ENCODE measurements at regions not wholly inside any gene's neighbourhood (a gene's known extent, or its start where the extent isn't known, plus 50 kb on each side); places are given as distances from the start of the nearest gene placed in this dataset.

DNA sequence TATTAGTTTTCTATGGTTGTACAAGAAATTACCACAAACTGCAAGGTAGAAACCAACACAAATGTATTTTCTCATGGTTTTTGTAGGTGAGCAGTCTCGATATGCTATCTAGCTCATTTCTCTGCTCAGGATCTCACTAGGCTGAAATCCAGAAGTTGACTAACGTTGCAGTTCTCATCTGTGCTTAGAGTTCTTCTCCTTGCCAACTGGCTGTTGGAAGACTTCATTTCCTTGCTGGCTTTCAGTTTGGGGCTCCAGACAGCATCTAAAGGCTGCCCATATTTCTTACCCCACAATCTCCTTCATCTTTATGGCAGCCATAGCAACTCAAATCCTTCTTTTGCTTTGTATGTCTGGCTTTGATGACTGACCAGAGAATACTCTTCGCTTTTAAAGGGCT lies 362.6 kb upstream of the ADGRL4 start:
- Mint-ChIP-seq H3K4me1 (no peaks in the 10 kb centered on the region), H3K27ac (ENCODE audit: unreplicated experiment) (no peak overlapping the region), H3K9me3 (peaks cover 7% of the 10 kb centered on the region), H3K36me3 (ENCODE audit: low read depth) (no peaks in the 10 kb centered on the region), H3K4me3 (no peak overlapping the region), H3K27me3 (ENCODE audit: low read depth) (no peaks in the 10 kb centered on the region)
- no peak for TF ChIP-seq CTCF (conservative IDR thresholded peaks at IDR 0.05)
- DNase-seq (ENCODE audit: low read depth, low spot score) = no peak

GRCh38 chr1:79364896-79365295 lies 358.4 kb upstream of the ADGRL4 start:
- H3K36me3 Mint-ChIP-seq (ENCODE audit: low read depth) = no peaks in the 10 kb centered on the region
- no peak overlapping the region for H3K4me3 Mint-ChIP-seq
- H3K27ac Mint-ChIP-seq (ENCODE audit: unreplicated experiment) = no peak overlapping the region
- peaks cover 4% of the 10 kb centered on the region for H3K4me1 Mint-ChIP-seq
- H3K27me3 Mint-ChIP-seq (ENCODE audit: low read depth) = no peaks in the 10 kb centered on the region
- no peak for DNase-seq (ENCODE audit: low read depth, low spot score)
- TF ChIP-seq CTCF (conservative IDR thresholded peaks at IDR 0.05) = no peak
- H3K9me3 Mint-ChIP-seq = peaks cover 9% of the 10 kb centered on the region

- DNase-seq (ENCODE audit: low read depth, low spot score) = no peak
- H3K4me1 Mint-ChIP-seq = peaks cover 4% of the 10 kb centered on the region
- TF ChIP-seq CTCF (conservative IDR thresholded peaks at IDR 0.05) = no peak
- no peaks in the 10 kb centered on the region for H3K36me3 Mint-ChIP-seq (ENCODE audit: low read depth)
- no peak overlapping the region for H3K27ac Mint-ChIP-seq (ENCODE audit: unreplicated experiment)
- H3K9me3 Mint-ChIP-seq = peaks cover 9% of the 10 kb centered on the region
- no peak overlapping the region for H3K4me3 Mint-ChIP-seq
- no peaks in the 10 kb centered on the region for H3K27me3 Mint-ChIP-seq (ENCODE audit: low read depth)
Measured at GRCh38 chr1:79363430-79363829, 356.9 kb upstream of the ADGRL4 start.

- H3K4me1 Mint-ChIP-seq = peaks cover 4% of the 10 kb centered on the region
- H3K27me3 Mint-ChIP-seq (ENCODE audit: low read depth) = no peaks in the 10 kb centered on the region
- TF ChIP-seq CTCF (conservative IDR thresholded peaks at IDR 0.05) = peak; percentile 44
Measured at GRCh38 chr1:79362470-79362869, 355.9 kb upstream of the ADGRL4 start.

DNA sequence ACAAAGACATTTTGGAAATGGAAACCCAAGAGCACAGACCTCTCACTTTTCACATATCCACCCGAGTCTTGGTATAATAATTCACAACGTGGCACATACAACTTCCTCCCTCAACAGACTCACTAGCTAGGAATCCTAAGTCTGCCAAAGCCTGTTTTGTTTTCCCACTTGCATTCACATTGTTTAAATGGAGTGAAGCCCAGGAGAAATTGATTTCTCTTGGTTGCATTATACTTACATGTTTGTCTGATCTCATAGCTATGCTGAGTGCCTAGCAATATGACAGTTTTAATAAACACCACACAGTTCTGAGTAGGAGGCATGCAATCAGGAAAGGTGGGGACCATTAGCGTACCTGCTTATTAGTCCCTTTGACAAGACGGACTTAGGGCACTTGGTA lies 348.6 kb upstream of the ADGRL4 start:
- TF ChIP-seq CTCF (conservative IDR thresholded peaks at IDR 0.05) = no peak
- no peak for DNase-seq (ENCODE audit: low read depth, low spot score)
- no peak overlapping the region for H3K27ac Mint-ChIP-seq (ENCODE audit: unreplicated experiment)
- no peaks in the 10 kb centered on the region for H3K4me1 Mint-ChIP-seq
- no peaks in the 10 kb centered on the region for H3K27me3 Mint-ChIP-seq (ENCODE audit: low read depth)
- H3K9me3 Mint-ChIP-seq = no peaks in the 10 kb centered on the region
- H3K4me3 Mint-ChIP-seq = no peak overlapping the region
- H3K36me3 Mint-ChIP-seq (ENCODE audit: low read depth) = no peaks in the 10 kb centered on the region

More at GRCh38 chr1:79362470-79362869, 355.9 kb upstream of the ADGRL4 start:
- no peak for DNase-seq (ENCODE audit: low read depth, low spot score)
- Mint-ChIP-seq H3K27ac (ENCODE audit: unreplicated experiment) (no peak overlapping the region), H3K9me3 (peaks cover 5% of the 10 kb centered on the region), H3K36me3 (ENCODE audit: low read depth) (no peaks in the 10 kb centered on the region), H3K4me3 (no peak overlapping the region)

DNA sequence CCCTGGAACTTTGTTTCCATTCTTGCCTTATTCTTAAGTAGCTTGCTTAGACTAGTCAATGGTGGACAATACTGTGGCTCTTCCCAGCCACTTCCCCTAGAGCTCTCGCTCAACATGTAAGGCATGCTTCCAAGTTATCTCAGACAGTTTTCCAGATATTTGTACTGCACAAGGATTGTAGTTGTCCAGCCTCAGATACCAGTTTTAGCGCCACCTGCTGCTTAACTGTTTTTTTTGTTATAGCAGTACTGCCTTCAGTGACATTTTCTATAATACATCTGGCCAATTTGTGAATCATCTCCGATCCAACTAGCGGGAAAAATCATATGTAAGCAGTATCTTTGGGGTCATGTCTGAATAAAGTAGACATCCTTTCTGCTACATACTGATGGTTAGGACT lies 346.7 kb upstream of the ADGRL4 start:
- Mint-ChIP-seq H3K9me3 (no peaks in the 10 kb centered on the region), H3K27me3 (ENCODE audit: low read depth) (no peaks in the 10 kb centered on the region), H3K4me3 (no peak overlapping the region), H3K36me3 (ENCODE audit: low read depth) (no peaks in the 10 kb centered on the region), H3K4me1 (no peaks in the 10 kb centered on the region), H3K27ac (ENCODE audit: unreplicated experiment) (no peak overlapping the region)
- peak; percentile 38 for DNase-seq (ENCODE audit: low read depth, low spot score)
- peak; percentile 59 for TF ChIP-seq CTCF (conservative IDR thresholded peaks at IDR 0.05)
